ENCODE measurements at regions not wholly inside any gene's neighbourhood (a gene's known extent, or its start where the extent isn't known, plus 50 kb on each side); places are given as distances from the start of the nearest gene placed in this dataset.

GRCh38 chr20:11979306-11979990, 61.8 kb downstream of the BTBD3 start:
- TF ChIP-seq, protein P1, sequence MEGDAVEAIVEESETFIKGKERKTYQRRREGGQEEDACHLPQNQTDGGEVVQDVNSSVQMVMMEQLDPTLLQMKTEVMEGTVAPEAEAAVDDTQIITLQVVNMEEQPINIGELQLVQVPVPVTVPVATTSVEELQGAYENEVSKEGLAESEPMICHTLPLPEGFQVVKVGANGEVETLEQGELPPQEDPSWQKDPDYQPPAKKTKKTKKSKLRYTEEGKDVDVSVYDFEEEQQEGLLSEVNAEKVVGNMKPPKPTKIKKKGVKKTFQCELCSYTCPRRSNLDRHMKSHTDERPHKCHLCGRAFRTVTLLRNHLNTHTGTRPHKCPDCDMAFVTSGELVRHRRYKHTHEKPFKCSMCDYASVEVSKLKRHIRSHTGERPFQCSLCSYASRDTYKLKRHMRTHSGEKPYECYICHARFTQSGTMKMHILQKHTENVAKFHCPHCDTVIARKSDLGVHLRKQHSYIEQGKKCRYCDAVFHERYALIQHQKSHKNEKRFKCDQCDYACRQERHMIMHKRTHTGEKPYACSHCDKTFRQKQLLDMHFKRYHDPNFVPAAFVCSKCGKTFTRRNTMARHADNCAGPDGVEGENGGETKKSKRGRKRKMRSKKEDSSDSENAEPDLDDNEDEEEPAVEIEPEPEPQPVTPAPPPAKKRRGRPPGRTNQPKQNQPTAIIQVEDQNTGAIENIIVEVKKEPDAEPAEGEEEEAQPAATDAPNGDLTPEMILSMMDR (optimal IDR thresholded peaks at IDR 0.05 in 1 of 3, IDR thresholded peaks at IDR 0.05 in 1 of 3, conservative IDR thresholded peaks at IDR 0.05 in 1 of 3; ENCODE audit: extremely low read depth in 1 of 3, insufficient read depth in 2 of 3, low read length in 3 of 3) = no peak
- no peak for TF ChIP-seq EZH2 (IDR thresholded peaks at IDR 0.05; ENCODE audit: low read length)
